GM12878 (cell line): ENCODE measurements at regions not wholly inside any gene's neighbourhood (a gene's known extent, or its start where the extent isn't known, plus 50 kb on each side); places are given as distances from the start of the nearest gene placed in this dataset.

ENCODE experiments used
- ATAC-seq: fragments of 200-7000 bp; cut with Tn5 transposase; 3 replicates; pipeline ENCODE4 v1.9.1; 2020; ENCODE audit warnings: mild to moderate bottlenecking, moderate library complexity
- BruUV-seq: library from RNA; stranded (reverse); fragments of 400-500 nt; replicated peaks from 2 replicates; lab custom pipeline; 2021; lab: Mats Ljungman, UMichigan
- CTCF ChIA-PET: fragments of 300-600 bp; sonication (Branson Sonifier 250); formaldehyde crosslinking; extraction: SDS; loops from one replicate; lab custom pipeline; 2021; ENCODE audit warnings: inconsistent platforms; lab: Yijun Ruan, JAX
- POLR2A ChIA-PET: fragments of 350-600 bp; formaldehyde crosslinking; extraction: SDS; loops from one replicate; lab custom pipeline; 2021; ENCODE audit warnings: inconsistent platforms; lab: Charles Lee
- RAD21 ChIA-PET: fragments of 300-600 bp; sonication (Branson Sonifier 250); formaldehyde crosslinking; loops from one replicate; lab custom pipeline; 2023; ENCODE audit warnings: antibody characterized with exemption; ENCODE audit not compliant: unreplicated experiment; lab: Charles Lee
- SMC1A ChIA-PET: fragments of 300-600 bp; sonication (Branson Sonifier 250); formaldehyde crosslinking; loops from one replicate; lab custom pipeline; 2023; ENCODE audit not compliant: unreplicated experiment, uncharacterized antibody; lab: Charles Lee
- DNase-seq: peaks from one replicate; pipeline ENCODE4 v3.0.0-alpha.2; 2011; ENCODE audit warnings: low read depth, low spot score
- FAIRE-seq: peaks from 3 replicates; lab custom pipeline; 2011; peaks lifted over from hg19 to GRCh38; lab: Jason Lieb, UNC
- H2AFZ ChIP-seq: 2 replicates; pipeline ENCODE4 v1.6.0; 2011; ENCODE audit warnings: low read depth, low read length, control low read depth; ENCODE audit not compliant: control insufficient read depth
- H3K27ac ChIP-seq: 2 replicates; pipeline ENCODE4 v1.5.1; 2011; ENCODE audit warnings: control low read depth; ENCODE audit not compliant: control insufficient read depth, insufficient read depth
- H3K27me3 ChIP-seq, 2 experiments: replicated peaks in 1 of 2; 2 replicates each; pipeline versions ENCODE4 v1.6.0 to v1.6.1; 2011; ENCODE audit warnings: low read length in 1 of 2; ENCODE audit not compliant: control insufficient read depth in 2 of 2, insufficient read depth in 2 of 2
- H3K36me3 ChIP-seq, 2 experiments: 2 replicates each; pipeline ENCODE4 v1.5.1; 2011; ENCODE audit warnings: low read length in 1 of 2; ENCODE audit not compliant: control insufficient read depth in 2 of 2, insufficient read depth in 2 of 2
- H3K4me1 ChIP-seq: 2 replicates; pipeline ENCODE4 v1.6.1; 2011; ENCODE audit warnings: mild to moderate bottlenecking, low read length, moderate library complexity, mixed read lengths; ENCODE audit not compliant: control insufficient read depth, insufficient read depth
- H3K4me2 ChIP-seq: 2 replicates; pipeline ENCODE4 v1.6.0; 2011; ENCODE audit warnings: control low read depth; ENCODE audit not compliant: control insufficient read depth, insufficient read depth
- H3K4me3 ChIP-seq: fragments of 200-600 bp; sonication (generic); 2 replicates; pipeline ENCODE4 v1.5.1; 2016
- H3K79me2 ChIP-seq: 2 replicates; pipeline ENCODE4 v1.6.0; 2011; ENCODE audit warnings: low read length; ENCODE audit not compliant: control insufficient read depth, insufficient read depth
- H3K9ac ChIP-seq: 2 replicates; pipeline ENCODE4 v1.8.0; 2011; ENCODE audit warnings: low read length, control low read depth, mixed read lengths; ENCODE audit not compliant: control insufficient read depth, insufficient read depth
- H3K9me3 ChIP-seq: replicated peaks from 3 replicates; pipeline ENCODE4 v1.5.1; 2011; ENCODE audit warnings: mild to moderate bottlenecking, low read length; ENCODE audit not compliant: control insufficient read depth, insufficient read depth
- H4K20me1 ChIP-seq: 2 replicates; pipeline ENCODE4 v1.6.0; 2011; ENCODE audit not compliant: control insufficient read depth, insufficient read depth
- ATF7 ChIP-seq: fragments of 450-650 bp; IDR thresholded peaks from 2 replicates; pipeline ENCODE4 v1.6.1; 2016; ENCODE audit warnings: low read depth, mild to moderate bottlenecking
- BACH1 ChIP-seq: fragments of 450-650 bp; IDR thresholded peaks from 2 replicates; pipeline ENCODE4 v1.6.1; 2017; ENCODE audit warnings: mild to moderate bottlenecking, borderline replicate concordance
- CREM ChIP-seq: IDR thresholded peaks from 2 replicates; pipeline ENCODE4 v1.6.1; 2014; ENCODE audit warnings: antibody characterized with exemption, low read depth
- DPF2 ChIP-seq: fragments of 450-650 bp; IDR thresholded peaks from 2 replicates; pipeline ENCODE4 v1.6.1; 2017; ENCODE audit warnings: mild to moderate bottlenecking
- FOXM1 ChIP-seq: IDR thresholded peaks from 2 replicates; pipeline ENCODE4 v1.6.1; 2012; ENCODE audit warnings: low read depth, mild to moderate bottlenecking, inconsistent platforms, low read length, moderate library complexity
- KDM1A ChIP-seq: fragments of 200-600 bp; sonication (generic); IDR thresholded peaks from 2 replicates; pipeline ENCODE4 v1.6.1; 2016; ENCODE audit warnings: borderline replicate concordance
- MLLT1 ChIP-seq: fragments of 450-650 bp; IDR thresholded peaks from 2 replicates; pipeline ENCODE4 v1.6.1; 2016; ENCODE audit warnings: mild to moderate bottlenecking
- MTA2 ChIP-seq: fragments of 450-650 bp; IDR thresholded peaks from 2 replicates; pipeline ENCODE4 v1.6.1; 2016; ENCODE audit warnings: low read depth, mild to moderate bottlenecking, moderate library complexity
- PAX5 ChIP-seq: IDR thresholded peaks from 2 replicates; pipeline ENCODE4 v1.6.1; 2011; ENCODE audit warnings: low read depth, low read length, borderline replicate concordance
- RAD51 ChIP-seq: fragments of 450-650 bp; IDR thresholded peaks from 2 replicates; pipeline ENCODE4 v1.6.1; 2016; ENCODE audit warnings: moderate library complexity, mild to moderate bottlenecking, inconsistent platforms
- REST ChIP-seq: IDR thresholded peaks from 2 replicates; pipeline ENCODE4 v1.6.1; 2012; ENCODE audit warnings: mild to moderate bottlenecking, low read depth, low read length
- SREBF2 ChIP-seq: IDR thresholded peaks from 2 replicates; pipeline ENCODE4 v1.6.1; 2012; ENCODE audit warnings: mild to moderate bottlenecking, low read length
- TCF12 ChIP-seq: IDR thresholded peaks from 2 replicates; pipeline ENCODE4 v1.6.1; 2011; ENCODE audit warnings: low read depth, mild to moderate bottlenecking, low read length
- ZBED1 ChIP-seq: IDR thresholded peaks from 2 replicates; pipeline ENCODE4 v1.6.1; 2016; ENCODE audit warnings: borderline replicate concordance
- WGBS: methylation state at CpG from one replicate; pipeline ENCODE4 v1.1.6; 2016; ENCODE audit warnings: low lambda C conversion rate; ENCODE audit not compliant: insufficient replicate concordance, insufficient coverage; ENCODE audit errors: missing lambda C conversion rate; 5-methylcytosine and 5-hydroxymethylcytosine counted together
- in situ Hi-C: fragments of 300-500 bp; cut with MboI; formaldehyde crosslinking; loops from 9 replicates; pipeline ENCODE4 v1.14.3; 2018; ENCODE audit warnings: mixed read lengths
- intact Hi-C: fragments of 100-400 bp; cut with micrococcal nuclease; formaldehyde crosslinking; loops from one replicate; pipeline ENCODE4 v1.14.2; 2022; ENCODE audit not compliant: unreplicated experiment

GRCh38 chr2:160868891-160869290 lies 291.3 kb upstream of the TANK start:
- no TSS peak for BruUV-seq
- WGBS: 0% methylated on average over 3 of the region's 3 CpGs

GRCh38 chr2:160869411-160869810 lies 290.8 kb upstream of the TANK start:
- H3K27ac ChIP-seq: no peak overlapping the region
- H3K9me3 ChIP-seq: no peaks in the 10 kb centered on the region
- intact Hi-C loops: no loop called here
- H3K4me1 ChIP-seq: no peaks in the 10 kb centered on the region
- ChIA-PET POLR2A (no interaction called here), CTCF (no interaction called here), RAD21 (no interaction called here), SMC1A (interaction anchor here (0.6 kb wide), 1 partner anchor 28 kb away, joined by 3 read pairs; no protein-coding TSS in a partner anchor)
- no peak overlapping the region for H3K9ac ChIP-seq
- no peaks in the 10 kb centered on the region for H3K79me2 ChIP-seq
- H4K20me1 ChIP-seq: no peaks in the 10 kb centered on the region
- H3K4me2 ChIP-seq: no peak overlapping the region
- DNase-seq: no peak
- no peak overlapping the region for H3K4me3 ChIP-seq
- no peak overlapping the region for H2AFZ ChIP-seq
- WGBS: 0% methylated on average over 2 of the region's 2 CpGs
- no peak for ATAC-seq
- no peak for TF ChIP-seq PAX5
- no peak for TF ChIP-seq REST
- no peak for TF ChIP-seq BACH1
- TF ChIP-seq MTA2: no peak
- TF ChIP-seq ATF7: no peak
- no peak for TF ChIP-seq RAD51
- TF ChIP-seq SREBF2: no peak
- no peak for TF ChIP-seq TCF12
- no peak for TF ChIP-seq ZBED1
- TF ChIP-seq, all 136 proteins: peak for 0
- Histone ChIP-seq H3K27me3 (no peaks in the 10 kb centered on the region), H3K36me3 (no peaks in the 10 kb centered on the region)
- no TSS peak for BruUV-seq
- in situ Hi-C loops: no loop called here
- FAIRE-seq: no peak

More at GRCh38 chr2:160868891-160869290, 291.3 kb upstream of the TANK start:
- POLR2A ChIA-PET: no interaction called here
- no peaks in the 10 kb centered on the region for H3K27me3 ChIP-seq
- no peak for FAIRE-seq
- no peak for DNase-seq
- no peak overlapping the region for H3K4me3 ChIP-seq
- H3K36me3 ChIP-seq: no peaks in the 10 kb centered on the region
- ATAC-seq: no peak
- no peaks in the 10 kb centered on the region for H3K4me1 ChIP-seq
- RAD21 ChIA-PET: no interaction called here
- H3K79me2 ChIP-seq: no peaks in the 10 kb centered on the region
- no peak overlapping the region for H3K27ac ChIP-seq
- in situ Hi-C loops: no loop called here
- H2AFZ ChIP-seq: no peak overlapping the region
- TF ChIP-seq DPF2: no peak
- TF ChIP-seq CREM: no peak
- TF ChIP-seq TCF12: no peak
- TF ChIP-seq MLLT1: no peak
- no peak for TF ChIP-seq SREBF2
- no peak for TF ChIP-seq FOXM1
- TF ChIP-seq KDM1A: no peak
- no peak overlapping the region for H3K4me2 ChIP-seq
- intact Hi-C loops: no loop called here
- SMC1A ChIA-PET: interaction anchor here (0.6 to 0.7 kb wide), 2 partner anchors 28 to 101 kb away, joined by 3 read pairs; no protein-coding TSS in a partner anchor
- no peaks in the 10 kb centered on the region for H3K9me3 ChIP-seq
- no peaks in the 10 kb centered on the region for H4K20me1 ChIP-seq
- H3K9ac ChIP-seq: no peak overlapping the region
- CTCF ChIA-PET: no interaction called here
